ENCODE measurements at regions not wholly inside any gene's neighbourhood (a gene's known extent, or its start where the extent isn't known, plus 50 kb on each side); places are given as distances from the start of the nearest gene placed in this dataset.

DNA sequence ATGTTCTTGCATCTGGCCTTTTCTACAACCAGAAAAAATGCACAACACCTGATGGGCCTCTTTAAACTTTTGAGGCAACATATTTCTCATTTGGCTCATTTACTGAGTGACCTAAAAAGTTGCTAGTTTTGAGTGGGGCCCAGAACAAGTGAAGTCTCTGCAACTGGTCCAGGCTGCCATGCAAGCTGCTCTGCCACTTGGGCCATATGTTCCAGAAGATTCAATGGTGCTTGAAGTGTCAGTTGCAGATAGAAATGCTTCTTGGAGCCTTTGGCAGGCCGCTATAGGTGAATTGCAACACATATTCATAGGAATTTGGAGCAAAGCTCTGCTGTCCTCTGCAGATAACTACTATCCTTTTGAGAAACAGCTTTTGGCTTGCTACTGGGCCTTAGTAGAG, 66.4 kb upstream of the RLIM start:
- FAIRE-seq, result no peak
- DNase-seq (ENCODE audit: low spot score), result no peak

- DNase-seq (ENCODE audit: low spot score) (peak; percentile 4), FAIRE-seq (no peak)
These were observed 66.0 kb upstream of the RLIM start for GRCh38 chrX:74680391-74680790.

DNA sequence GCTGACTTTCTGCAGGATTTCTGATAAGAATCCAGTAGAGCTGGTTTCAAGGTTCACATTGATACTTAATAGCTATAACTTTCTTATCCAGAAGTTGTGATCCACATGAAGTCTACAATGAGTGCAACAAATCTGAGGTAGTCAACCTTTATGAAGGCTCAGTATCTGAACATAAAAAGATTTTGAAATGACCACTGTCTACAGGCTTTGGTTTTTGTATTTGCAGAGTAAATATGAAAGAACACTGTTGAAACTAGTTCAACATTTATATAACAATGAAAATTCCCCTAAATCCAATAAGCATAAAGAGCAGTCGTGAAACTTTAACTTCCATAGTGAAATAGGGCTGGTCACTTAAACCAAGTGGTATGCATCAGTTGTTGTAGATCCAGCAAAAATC, 55.6 kb upstream of the RLIM start:
- DNase-seq (ENCODE audit: low spot score), result no peak
- no peak for FAIRE-seq

All from RCC 7860 (cell line).